Ovary (tissue), 7 donors: ENCODE measurements at regions not wholly inside any gene's neighbourhood (a gene's known extent, or its start where the extent isn't known, plus 50 kb on each side); places are given as distances from the start of the nearest gene placed in this dataset.
"Not testable (repeated sequence)": the region's sequence is repeated elsewhere in the genome, so short reads cannot be mapped to it uniquely, and the experiment has no call there.

ENCODE experiments used
- DNase-seq, 5 donors: peaks; one replicate each; pipeline ENCODE4 v3.0.0-alpha.2; 2019 to 2020
- H3K27ac ChIP-seq, 2 donors: fragments of 200-600 bp; one replicate each; pipeline versions ENCODE4 v1.5.1 to v1.8.0; 2019 to 2022
- H3K27me3 ChIP-seq: fragments of 200-600 bp; one replicate; pipeline ENCODE4 v1.8.0; 2022
- H3K36me3 ChIP-seq: fragments of 200-600 bp; sonication (generic); one replicate; pipeline ENCODE4 v1.5.1; 2019
- H3K4me1 ChIP-seq: one replicate; pipeline ENCODE4 v1.8.1; 2013; ENCODE audit warnings: mild to moderate bottlenecking, moderate library complexity; ENCODE audit not compliant: insufficient read depth
- H3K4me3 ChIP-seq: fragments of 200-600 bp; sonication (generic); one replicate; pipeline ENCODE4 v1.5.1; 2017
- H3K9me3 ChIP-seq, 2 donors: fragments of 200-600 bp in 1 of 2; sonication (generic) in 1 of 2; one replicate each; pipeline versions ENCODE4 v1.5.1 to v1.8.1; 2013 to 2019; ENCODE audit warnings: mild to moderate bottlenecking in 1 of 2, moderate library complexity in 1 of 2
- CTCF ChIP-seq, 3 donors: fragments of 450-650 bp in 2 of 3; fragments of 200-600 bp in 1 of 3; IDR thresholded peaks; one replicate each; pipeline versions ENCODE4 v1.5.1 to v1.8.0; 2016 to 2022; ENCODE audit warnings: antibody characterized with exemption in 3 of 3, mild to moderate bottlenecking in 1 of 3
- EP300 ChIP-seq: sonication (generic); formaldehyde crosslinking; IDR thresholded peaks from one replicate; pipeline ENCODE4 v1.6.1; 2017; ENCODE audit warnings: antibody characterized with exemption
- POLR2A ChIP-seq: fragments of 450-650 bp; IDR thresholded peaks from one replicate; pipeline ENCODE4 v1.6.1; 2017; ENCODE audit warnings: antibody characterized with exemption, mild to moderate bottlenecking, moderate library complexity
- WGBS, 3 donors: extraction: QIAGEN DNeasy Blood & Tissue Kit in 1 of 3; methylation state at CpG; one replicate each; pipeline versions ENCODE4 v1.1.5 to v1.1.7; 2013 to 2017; 5-methylcytosine and 5-hydroxymethylcytosine counted together
- intact Hi-C, 4 donors: fragments of 100-400 bp; cut with DNase I; formaldehyde crosslinking; loops; one replicate each; pipeline versions ENCODE4 v1.11.0 to v1.15.1; 2022 to 2023
- donor health status: DM: no; HTN: no; CAD: no; lungs with moderate emphysema.
- donor health status: DM: no; HTN: no; CAD: no.
- donor health status: Bipolar disorder and iron deficiency.
- donor health status: DM: no; HTN: no; CAD: no.
- donor health status: DM: yes; HTN: yes; CAD: no.

- WGBS, 3 donors, result 88 to 92% (median 91%) methylated on average over 5 of the region's 5 CpGs
- no peaks in the 10 kb centered on the region for H3K27me3 ChIP-seq
- H3K4me3 ChIP-seq, result no peak overlapping the region
- H3K36me3 ChIP-seq, result no peaks in the 10 kb centered on the region
- no peak for DNase-seq
- no peaks in the 10 kb centered on the region for H3K4me1 ChIP-seq
- H3K9me3 ChIP-seq, result no peaks in the 10 kb centered on the region
- H3K27ac ChIP-seq, result no peak overlapping the region
- TF ChIP-seq EP300 (no peak), POLR2A (no peak), CTCF (IDR thresholded peaks at IDR 0.05) (no peak)
- intact Hi-C loops, result no loop called here
Observed at GRCh38 chr12:91877456-91878235, 268.0 kb downstream of the BTG1 start.

- WGBS, 3 donors, result 54 to 62% (median 59%) methylated on average over 3 of the region's 3 CpGs
- H3K4me1 ChIP-seq, result no peaks in the 10 kb centered on the region
- H3K9me3 ChIP-seq, result no peaks in the 10 kb centered on the region
- intact Hi-C loops, result no loop called here
- no peaks in the 10 kb centered on the region for H3K27me3 ChIP-seq
- TF ChIP-seq POLR2A, result no peak
- no peak for TF ChIP-seq EP300
- no peak for DNase-seq
- H3K4me3 ChIP-seq, result no peak overlapping the region
- no peaks in the 10 kb centered on the region for H3K36me3 ChIP-seq
- H3K27ac ChIP-seq, result no peak overlapping the region
Observed at GRCh38 chr12:91877022-91877421, 268.6 kb downstream of the BTG1 start.

GRCh38 chr12:91875671-91876070 is 270.0 kb downstream of the BTG1 start:
- intact Hi-C loops, H3K27ac ChIP-seq: not testable (repeated sequence)
- 90 to 93% (median 92%) methylated on average over 3 of the region's 3 CpGs for WGBS, 3 donors

GRCh38 chr12:91874086-91874865 is 271.4 kb downstream of the BTG1 start:
- H3K9me3 ChIP-seq, result no peaks in the 10 kb centered on the region
- H3K4me1 ChIP-seq, result no peaks in the 10 kb centered on the region
- H3K4me3 ChIP-seq, result no peak overlapping the region
- H3K36me3 ChIP-seq, result no peaks in the 10 kb centered on the region
- 96 to 98% (median 97%) methylated on average over 2 of the region's 2 CpGs for WGBS, 3 donors
- DNase-seq, result no peak
- H3K27me3 ChIP-seq, result no peaks in the 10 kb centered on the region
- TF ChIP-seq POLR2A (no peak), EP300 (no peak), CTCF (IDR thresholded peaks at IDR 0.05) (no peak)
- intact Hi-C loops, result no loop called here
- no peak overlapping the region for H3K27ac ChIP-seq

More at GRCh38 chr12:91875671-91876070, 270.0 kb downstream of the BTG1 start:
- H3K36me3 ChIP-seq, H3K4me3 ChIP-seq, H3K4me1 ChIP-seq, DNase-seq, H3K9me3 ChIP-seq, H3K27me3 ChIP-seq: not testable (repeated sequence)

- no peak for TF ChIP-seq POLR2A
- no peak for TF ChIP-seq EP300
- TF ChIP-seq CTCF (IDR thresholded peaks at IDR 0.05), result no peak
- no peaks in the 10 kb centered on the region for H3K4me1 ChIP-seq
- 35 to 37% (median 37%) methylated on average over 1 of the region's 1 CpG for WGBS, 3 donors
- intact Hi-C loops, result no loop called here
- no peaks in the 10 kb centered on the region for H3K9me3 ChIP-seq
- no peak overlapping the region for H3K4me3 ChIP-seq
- no peak for DNase-seq
- no peaks in the 10 kb centered on the region for H3K27me3 ChIP-seq
- H3K36me3 ChIP-seq, result no peaks in the 10 kb centered on the region
- H3K27ac ChIP-seq, result no peak overlapping the region
Observed at GRCh38 chr12:91871751-91872150, 273.9 kb downstream of the BTG1 start.
